Astrocyte (in vitro differentiated cells and primary cell): ENCODE measurements at regions not wholly inside any gene's neighbourhood (a gene's known extent, or its start where the extent isn't known, plus 50 kb on each side); places are given as distances from the start of the nearest gene placed in this dataset.

Source experiments
- CTCF ChIP-seq: IDR thresholded peaks from 2 replicates; pipeline ENCODE4 v1.5.1; 2011; ENCODE audit warnings: low read depth, mild to moderate bottlenecking, inconsistent platforms, low read length, moderate library complexity; ENCODE audit not compliant: insufficient read depth
- EZH2 ChIP-seq: IDR thresholded peaks from 2 replicates; pipeline ENCODE4 v1.6.1; 2012; ENCODE audit warnings: mild to moderate bottlenecking, low read length, inconsistent platforms; ENCODE audit not compliant: insufficient read depth

GRCh38 chr4:189440716-189441115, 500.0 kb upstream of the FRG1 start:
- TF ChIP-seq EZH2 (no peak), CTCF (no peak)
